Uterus (tissue), 3 donors: ENCODE measurements at regions not wholly inside any gene's neighbourhood (a gene's known extent, or its start where the extent isn't known, plus 50 kb on each side); places are given as distances from the start of the nearest gene placed in this dataset.

ENCODE experiments used
- DNase-seq, 2 donors: peaks; one replicate each; pipeline ENCODE4 v3.0.0-alpha.2; 2019 to 2020
- H3K27ac ChIP-seq, 2 donors: fragments of 200-600 bp; sonication (generic); 1 replicate in 1 of 2; 2 replicates in 1 of 2; pipeline ENCODE4 v1.5.1; 2016 to 2018
- H3K27me3 ChIP-seq, 2 donors: fragments of 200-600 bp; sonication (generic); one replicate each; pipeline ENCODE4 v1.5.1; 2018 to 2019; ENCODE audit warnings: control low read depth in 1 of 2
- H3K36me3 ChIP-seq, 2 donors: fragments of 200-600 bp; sonication (generic); one replicate each; pipeline ENCODE4 v1.5.1; 2019; ENCODE audit warnings: control low read depth in 1 of 2
- H3K4me1 ChIP-seq, 2 donors: fragments of 200-600 bp; sonication (generic); one replicate each; pipeline ENCODE4 v1.5.1; 2018 to 2019; ENCODE audit warnings: control low read depth in 1 of 2
- H3K4me3 ChIP-seq, 2 donors: fragments of 200-600 bp; sonication (generic); 1 replicate in 1 of 2; 2 replicates in 1 of 2; pipeline ENCODE4 v1.5.1; 2018 to 2019; ENCODE audit warnings: mild to moderate bottlenecking in 1 of 2
- H3K9me3 ChIP-seq, 2 donors: fragments of 200-600 bp; sonication (generic); one replicate each; pipeline ENCODE4 v1.5.1; 2019; ENCODE audit warnings: control low read depth in 1 of 2
- CTCF ChIP-seq, 4 experiments: fragments of 200-600 bp in 2 of 4; fragments of 450-650 bp in 2 of 4; sonication (generic) in 2 of 4; IDR thresholded peaks; one replicate each; pipeline ENCODE4 v1.5.1; 2016 to 2019; ENCODE audit warnings: antibody characterized with exemption in 4 of 4, mild to moderate bottlenecking in 2 of 4, moderate library complexity in 1 of 4
- POLR2A ChIP-seq, 2 donors: fragments of 450-650 bp; IDR thresholded peaks; one replicate each; pipeline ENCODE4 v1.6.1; 2016; ENCODE audit warnings: antibody characterized with exemption in 2 of 2, mild to moderate bottlenecking in 1 of 2, moderate library complexity in 1 of 2
- intact Hi-C: fragments of 100-400 bp; cut with DNase I; formaldehyde crosslinking; loops from one replicate; pipeline ENCODE4 v1.15.1; 2023; ENCODE audit warnings: low total_unique reads
- donor health status: DM: yes; HTN: yes; CAD: no.

GRCh38 chr4:110792036-110792435 is 169.2 kb upstream of the PITX2 start:
- no peak overlapping the region for H3K4me3 ChIP-seq
- intact Hi-C loops: no loop called here
- H3K27ac ChIP-seq: no peak overlapping the region
- no peaks in the 10 kb centered on the region for H3K27me3 ChIP-seq
- no peaks in the 10 kb centered on the region for H3K9me3 ChIP-seq
- DNase-seq: no peak
- H3K36me3 ChIP-seq: no peaks in the 10 kb centered on the region
- no peak for TF ChIP-seq CTCF (IDR thresholded peaks at IDR 0.05)
- no peak for TF ChIP-seq POLR2A (IDR thresholded peaks at IDR 0.05)
- no peaks in the 10 kb centered on the region for H3K4me1 ChIP-seq

GRCh38 chr4:110793381-110793801 is 170.5 kb upstream of the PITX2 start:
- TF ChIP-seq POLR2A (IDR thresholded peaks at IDR 0.05) (no peak), CTCF (IDR thresholded peaks at IDR 0.05) (no peak)
- DNase-seq: no peak
- no peaks in the 10 kb centered on the region for H3K36me3 ChIP-seq

GRCh38 chr4:110793890-110794554 is 171.1 kb upstream of the PITX2 start:
- TF ChIP-seq CTCF (IDR thresholded peaks at IDR 0.05) (no peak), POLR2A (IDR thresholded peaks at IDR 0.05) (no peak)
- H3K9me3 ChIP-seq: no peaks in the 10 kb centered on the region
- no peaks in the 10 kb centered on the region for H3K36me3 ChIP-seq
- no peak for DNase-seq
- intact Hi-C loops: no loop called here
- H3K27ac ChIP-seq: no peak overlapping the region
- no peaks in the 10 kb centered on the region for H3K27me3 ChIP-seq
- no peaks in the 10 kb centered on the region for H3K4me1 ChIP-seq
- no peak overlapping the region for H3K4me3 ChIP-seq

More at GRCh38 chr4:110793381-110793801, 170.5 kb upstream of the PITX2 start:
- Histone ChIP-seq H3K27me3 (no peaks in the 10 kb centered on the region), H3K9me3 (no peaks in the 10 kb centered on the region), H3K4me1 (no peaks in the 10 kb centered on the region), H3K27ac (no peak overlapping the region), H3K4me3 (no peak overlapping the region)
- intact Hi-C loops: no loop called here

GRCh38 chr4:110795971-110796370 is 173.1 kb upstream of the PITX2 start:
- Histone ChIP-seq H3K4me1 (no peaks in the 10 kb centered on the region), H3K9me3 (no peaks in the 10 kb centered on the region), H3K36me3 (no peaks in the 10 kb centered on the region), H3K27ac (no peak overlapping the region), H3K27me3 (no peaks in the 10 kb centered on the region), H3K4me3 (no peak overlapping the region)
- TF ChIP-seq CTCF (IDR thresholded peaks at IDR 0.05) (no peak), POLR2A (IDR thresholded peaks at IDR 0.05) (no peak)
- no peak for DNase-seq
- intact Hi-C loops: no loop called here

GRCh38 chr4:110797486-110797885 is 174.6 kb upstream of the PITX2 start:
- DNase-seq: no peak
- H3K4me1 ChIP-seq: no peaks in the 10 kb centered on the region
- H3K4me3 ChIP-seq: no peak overlapping the region
- no peaks in the 10 kb centered on the region for H3K27me3 ChIP-seq
- TF ChIP-seq POLR2A (IDR thresholded peaks at IDR 0.05) (no peak), CTCF (IDR thresholded peaks at IDR 0.05) (no peak)
- H3K27ac ChIP-seq: no peak overlapping the region
- no peaks in the 10 kb centered on the region for H3K36me3 ChIP-seq
- intact Hi-C loops: no loop called here
- no peaks in the 10 kb centered on the region for H3K9me3 ChIP-seq
